ENCODE measurements at regions not wholly inside any gene's neighbourhood (a gene's known extent, or its start where the extent isn't known, plus 50 kb on each side); places are given as distances from the start of the nearest gene placed in this dataset.

GRCh38 chr5:164540174-164540573 lies 1034.8 kb downstream of the MAT2B start:
- Histone ChIP-seq H3K9me2 (ENCODE audit: insufficient read depth, low read length) (no peaks in the 10 kb centered on the region), H3K4me3 (ENCODE audit: low read length) (no peak overlapping the region), H3K27me3 (ENCODE audit: insufficient read depth, low read depth, low read length) (no peaks in the 10 kb centered on the region), H2AFZ (ENCODE audit: low read depth, low read length) (no peak overlapping the region), H3K27ac (ENCODE audit: low read length) (no peak overlapping the region), H3K36me3 (ENCODE audit: insufficient read depth, low read length) (no peaks in the 10 kb centered on the region), H3K79me2 (replicated peaks; ENCODE audit: insufficient read depth, low read length) (no peaks in the 10 kb centered on the region), H3K9ac (ENCODE audit: low read length) (no peak overlapping the region), H3K4me2 (ENCODE audit: low read length) (no peak overlapping the region), H4K20me1 (ENCODE audit: insufficient read depth) (no peaks in the 10 kb centered on the region), H3K9me3 (ENCODE audit: low read length) (no peaks in the 10 kb centered on the region), H3F3A (ENCODE audit: insufficient read depth, low read length, poor library complexity, severe bottlenecking) (no peaks in the 10 kb centered on the region)
- TF ChIP-seq EZH2 (IDR thresholded peaks at IDR 0.05; ENCODE audit: borderline replicate concordance, insufficient read depth, low read length, poor library complexity, severe bottlenecking), result no peak
- no peak for TF ChIP-seq MXI1 (conservative IDR thresholded peaks at IDR 0.05; ENCODE audit: poor library complexity, severe bottlenecking)
- no peak for TF ChIP-seq RAD21 (conservative IDR thresholded peaks at IDR 0.05)
- no peak for TF ChIP-seq POLR2AphosphoS5 (IDR thresholded peaks at IDR 0.05)
- no peak for TF ChIP-seq TAF1 (IDR thresholded peaks at IDR 0.05; ENCODE audit: low read depth)
- TF ChIP-seq EP300 (conservative IDR thresholded peaks at IDR 0.05; ENCODE audit: poor library complexity, severe bottlenecking), result no peak
- TF ChIP-seq, protein P1, sequence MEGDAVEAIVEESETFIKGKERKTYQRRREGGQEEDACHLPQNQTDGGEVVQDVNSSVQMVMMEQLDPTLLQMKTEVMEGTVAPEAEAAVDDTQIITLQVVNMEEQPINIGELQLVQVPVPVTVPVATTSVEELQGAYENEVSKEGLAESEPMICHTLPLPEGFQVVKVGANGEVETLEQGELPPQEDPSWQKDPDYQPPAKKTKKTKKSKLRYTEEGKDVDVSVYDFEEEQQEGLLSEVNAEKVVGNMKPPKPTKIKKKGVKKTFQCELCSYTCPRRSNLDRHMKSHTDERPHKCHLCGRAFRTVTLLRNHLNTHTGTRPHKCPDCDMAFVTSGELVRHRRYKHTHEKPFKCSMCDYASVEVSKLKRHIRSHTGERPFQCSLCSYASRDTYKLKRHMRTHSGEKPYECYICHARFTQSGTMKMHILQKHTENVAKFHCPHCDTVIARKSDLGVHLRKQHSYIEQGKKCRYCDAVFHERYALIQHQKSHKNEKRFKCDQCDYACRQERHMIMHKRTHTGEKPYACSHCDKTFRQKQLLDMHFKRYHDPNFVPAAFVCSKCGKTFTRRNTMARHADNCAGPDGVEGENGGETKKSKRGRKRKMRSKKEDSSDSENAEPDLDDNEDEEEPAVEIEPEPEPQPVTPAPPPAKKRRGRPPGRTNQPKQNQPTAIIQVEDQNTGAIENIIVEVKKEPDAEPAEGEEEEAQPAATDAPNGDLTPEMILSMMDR (IDR thresholded peaks at IDR 0.05; ENCODE audit: poor library complexity, severe bottlenecking), result no peak
- TF ChIP-seq SMC3 (conservative IDR thresholded peaks at IDR 0.05; ENCODE audit: poor library complexity), result no peak
- TF ChIP-seq, protein P2, sequence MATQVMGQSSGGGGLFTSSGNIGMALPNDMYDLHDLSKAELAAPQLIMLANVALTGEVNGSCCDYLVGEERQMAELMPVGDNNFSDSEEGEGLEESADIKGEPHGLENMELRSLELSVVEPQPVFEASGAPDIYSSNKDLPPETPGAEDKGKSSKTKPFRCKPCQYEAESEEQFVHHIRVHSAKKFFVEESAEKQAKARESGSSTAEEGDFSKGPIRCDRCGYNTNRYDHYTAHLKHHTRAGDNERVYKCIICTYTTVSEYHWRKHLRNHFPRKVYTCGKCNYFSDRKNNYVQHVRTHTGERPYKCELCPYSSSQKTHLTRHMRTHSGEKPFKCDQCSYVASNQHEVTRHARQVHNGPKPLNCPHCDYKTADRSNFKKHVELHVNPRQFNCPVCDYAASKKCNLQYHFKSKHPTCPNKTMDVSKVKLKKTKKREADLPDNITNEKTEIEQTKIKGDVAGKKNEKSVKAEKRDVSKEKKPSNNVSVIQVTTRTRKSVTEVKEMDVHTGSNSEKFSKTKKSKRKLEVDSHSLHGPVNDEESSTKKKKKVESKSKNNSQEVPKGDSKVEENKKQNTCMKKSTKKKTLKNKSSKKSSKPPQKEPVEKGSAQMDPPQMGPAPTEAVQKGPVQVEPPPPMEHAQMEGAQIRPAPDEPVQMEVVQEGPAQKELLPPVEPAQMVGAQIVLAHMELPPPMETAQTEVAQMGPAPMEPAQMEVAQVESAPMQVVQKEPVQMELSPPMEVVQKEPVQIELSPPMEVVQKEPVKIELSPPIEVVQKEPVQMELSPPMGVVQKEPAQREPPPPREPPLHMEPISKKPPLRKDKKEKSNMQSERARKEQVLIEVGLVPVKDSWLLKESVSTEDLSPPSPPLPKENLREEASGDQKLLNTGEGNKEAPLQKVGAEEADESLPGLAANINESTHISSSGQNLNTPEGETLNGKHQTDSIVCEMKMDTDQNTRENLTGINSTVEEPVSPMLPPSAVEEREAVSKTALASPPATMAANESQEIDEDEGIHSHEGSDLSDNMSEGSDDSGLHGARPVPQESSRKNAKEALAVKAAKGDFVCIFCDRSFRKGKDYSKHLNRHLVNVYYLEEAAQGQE (IDR thresholded peaks at IDR 0.05; ENCODE audit: borderline replicate concordance), result no peak

- H3K36me3 ChIP-seq (ENCODE audit: insufficient read depth, low read length), result no peaks in the 10 kb centered on the region
- no peak overlapping the region for H3K4me2 ChIP-seq (ENCODE audit: low read length)
- H3F3A ChIP-seq (ENCODE audit: insufficient read depth, low read length, poor library complexity, severe bottlenecking), result no peaks in the 10 kb centered on the region
- no peaks in the 10 kb centered on the region for H3K9me2 ChIP-seq (ENCODE audit: insufficient read depth, low read length)
- H3K27me3 ChIP-seq (ENCODE audit: insufficient read depth, low read depth, low read length), result no peaks in the 10 kb centered on the region
- no peak overlapping the region for H3K9ac ChIP-seq (ENCODE audit: low read length)
- H3K79me2 ChIP-seq (replicated peaks; ENCODE audit: insufficient read depth, low read length), result no peaks in the 10 kb centered on the region
- H4K20me1 ChIP-seq (ENCODE audit: insufficient read depth), result no peaks in the 10 kb centered on the region
- H3K27ac ChIP-seq (ENCODE audit: low read length), result no peak overlapping the region
- H3K4me3 ChIP-seq (ENCODE audit: low read length), result no peak overlapping the region
- TF ChIP-seq EZH2 (IDR thresholded peaks at IDR 0.05; ENCODE audit: borderline replicate concordance, insufficient read depth, low read length, poor library complexity, severe bottlenecking), result no peak
- TF ChIP-seq, protein P2 (IDR thresholded peaks at IDR 0.05; ENCODE audit: borderline replicate concordance), result peak; percentile 83
- TF ChIP-seq, protein P1 (IDR thresholded peaks at IDR 0.05; ENCODE audit: poor library complexity, severe bottlenecking), result no peak
- H2AFZ ChIP-seq (ENCODE audit: low read depth, low read length), result no peak overlapping the region
- no peaks in the 10 kb centered on the region for H3K9me3 ChIP-seq (ENCODE audit: low read length)
Measured at GRCh38 chr5:164545507-164545906, 1040.1 kb downstream of the MAT2B start.
